OCI-LY7 (cell line): ENCODE measurements at regions not wholly inside any gene's neighbourhood (a gene's known extent, or its start where the extent isn't known, plus 50 kb on each side); places are given as distances from the start of the nearest gene placed in this dataset.

Source experiments
- BruUV-seq: library from RNA; stranded (reverse); fragments of 400-500 nt; replicated peaks from 2 replicates; lab custom pipeline; 2021; lab: Mats Ljungman, UMichigan
- CTCF ChIA-PET: fragments of 300-600 bp; sonication (Branson Sonifier 250); formaldehyde crosslinking; loops from one replicate; lab custom pipeline; 2022; ENCODE audit warnings: antibody characterized with exemption; ENCODE audit not compliant: unreplicated experiment; lab: Charles Lee
- POLR2A ChIA-PET: fragments of 300-600 bp; sonication (Branson Sonifier 250); formaldehyde crosslinking; loops from one replicate; lab custom pipeline; 2022; ENCODE audit warnings: antibody characterized with exemption; lab: Charles Lee
- DNase-seq: peaks from one replicate; pipeline ENCODE4 v3.0.0-alpha.2; 2015; ENCODE audit warnings: low spot score
- H2AFZ ChIP-seq: fragments of 200-600 bp; sonication (generic), shearing (Covaris generic); 2 replicates; pipeline ENCODE4 v1.6.1; 2014; ENCODE audit warnings: mild to moderate bottlenecking, antibody characterized with exemption, low read length, moderate library complexity
- H3K27ac ChIP-seq: fragments of 200-600 bp; sonication (generic); 2 replicates; pipeline ENCODE4 v1.5.1; 2014; ENCODE audit warnings: mixed run types, low read depth, mild to moderate bottlenecking, moderate library complexity, low read length, inconsistent platforms; ENCODE audit not compliant: poor library complexity, severe bottlenecking
- H3K36me3 ChIP-seq: fragments of 200-600 bp; sonication (generic); 2 replicates; pipeline ENCODE4 v1.6.1; 2014; ENCODE audit warnings: mild to moderate bottlenecking, antibody characterized with exemption, low read length, moderate library complexity, mixed read lengths; ENCODE audit not compliant: insufficient read depth
- H3K4me1 ChIP-seq: fragments of 200-600 bp; sonication (generic); 2 replicates; pipeline ENCODE4 v1.5.1; 2014; ENCODE audit warnings: mild to moderate bottlenecking, low read length; ENCODE audit not compliant: insufficient read depth, poor library complexity, severe bottlenecking
- H3K4me2 ChIP-seq: fragments of 200-600 bp; sonication (generic); 2 replicates; pipeline ENCODE4 v1.6.1; 2014; ENCODE audit warnings: mild to moderate bottlenecking, low read length
- H3K4me3 ChIP-seq: fragments of 200-600 bp; sonication (generic); 2 replicates; pipeline ENCODE4 v1.5.1; 2014; ENCODE audit warnings: mild to moderate bottlenecking, low read depth, low read length; ENCODE audit not compliant: poor library complexity, severe bottlenecking
- H3K79me2 ChIP-seq: fragments of 200-600 bp; sonication (generic); 2 replicates; pipeline ENCODE4 v1.6.1; 2016; ENCODE audit warnings: low read depth, mild to moderate bottlenecking, low read length, moderate library complexity, mixed read lengths; ENCODE audit not compliant: insufficient read depth
- H3K9me2 ChIP-seq: fragments of 200-600 bp; sonication (generic); 2 replicates; pipeline ENCODE4 v1.6.1; 2016; ENCODE audit warnings: mild to moderate bottlenecking, low read length, mixed read lengths; ENCODE audit not compliant: insufficient read depth
- H3K9me3 ChIP-seq: fragments of 200-600 bp; sonication (generic); 2 replicates; pipeline ENCODE4 v1.6.1; 2014; ENCODE audit warnings: mild to moderate bottlenecking, mixed run types, low read length, mixed read lengths
- H4K20me1 ChIP-seq: fragments of 200-600 bp; sonication (generic); 2 replicates; pipeline ENCODE4 v1.6.1; 2014; ENCODE audit warnings: mild to moderate bottlenecking, antibody characterized with exemption, low read length, moderate library complexity, mixed read lengths; ENCODE audit not compliant: insufficient read depth
- EZH2phosphoT487 ChIP-seq: fragments of 200-600 bp; sonication (generic); IDR thresholded peaks from 2 replicates; pipeline ENCODE4 v1.6.1; 2018; ENCODE audit warnings: low read depth, borderline replicate concordance, mild to moderate bottlenecking, mixed run types, antibody characterized with exemption, low read length, moderate library complexity, mixed read lengths
- intact Hi-C: fragments of 100-400 bp; cut with micrococcal nuclease; formaldehyde crosslinking; loops from one replicate; pipeline ENCODE4 v1.10.0; 2022; ENCODE audit not compliant: unreplicated experiment
- TF ChIP-seq, protein P1 (sequence below): fragments of 200-600 bp; sonication (generic); conservative IDR thresholded peaks from 2 replicates; pipeline ENCODE4 v1.5.1; 2014; ENCODE audit warnings: mild to moderate bottlenecking, antibody characterized with exemption, low read length, moderate library complexity, mixed read lengths

DNA sequence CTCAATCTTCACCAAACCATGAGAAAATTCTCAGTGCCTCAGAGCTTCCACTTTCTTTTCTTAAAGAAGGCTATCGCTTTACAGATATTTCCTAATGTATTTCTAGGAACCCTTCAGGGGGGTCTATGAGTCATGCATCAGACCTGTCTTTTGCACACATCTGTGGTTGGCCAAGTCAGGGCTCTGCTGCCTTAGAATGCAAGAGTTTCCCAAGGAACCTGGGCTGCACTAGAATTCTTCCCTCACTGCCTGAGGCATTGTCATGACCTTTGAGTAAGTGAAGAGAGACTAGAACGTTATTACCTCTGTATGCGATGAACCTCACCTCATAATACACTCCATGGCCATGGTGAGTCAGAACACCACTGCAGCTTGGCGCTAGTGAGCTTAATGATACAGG lies 365.0 kb upstream of the ID4 start:
- no peaks in the 10 kb centered on the region for H3K4me1 ChIP-seq
- peaks cover 4% of the 10 kb centered on the region; the same call in 1 of the 2 replicates for H3K36me3 ChIP-seq
- H3K27ac ChIP-seq = no peak overlapping the region
- intact Hi-C loops = loop anchor here (2.0 to 5.0 kb wide), 2 partner anchors 330 to 379 kb away; no protein-coding TSS in a partner anchor
- H4K20me1 ChIP-seq = no peaks in the 10 kb centered on the region
- CTCF ChIA-PET = no interaction called here
- peaks cover 10% of the 10 kb centered on the region; the same call in 1 of the 2 replicates for H3K9me3 ChIP-seq
- no TSS peak for BruUV-seq
- H3K79me2 ChIP-seq = no peaks in the 10 kb centered on the region
- no peak for DNase-seq
- H3K4me3 ChIP-seq = no peak overlapping the region
- no peak overlapping the region for H2AFZ ChIP-seq
- TF ChIP-seq, protein P1, sequence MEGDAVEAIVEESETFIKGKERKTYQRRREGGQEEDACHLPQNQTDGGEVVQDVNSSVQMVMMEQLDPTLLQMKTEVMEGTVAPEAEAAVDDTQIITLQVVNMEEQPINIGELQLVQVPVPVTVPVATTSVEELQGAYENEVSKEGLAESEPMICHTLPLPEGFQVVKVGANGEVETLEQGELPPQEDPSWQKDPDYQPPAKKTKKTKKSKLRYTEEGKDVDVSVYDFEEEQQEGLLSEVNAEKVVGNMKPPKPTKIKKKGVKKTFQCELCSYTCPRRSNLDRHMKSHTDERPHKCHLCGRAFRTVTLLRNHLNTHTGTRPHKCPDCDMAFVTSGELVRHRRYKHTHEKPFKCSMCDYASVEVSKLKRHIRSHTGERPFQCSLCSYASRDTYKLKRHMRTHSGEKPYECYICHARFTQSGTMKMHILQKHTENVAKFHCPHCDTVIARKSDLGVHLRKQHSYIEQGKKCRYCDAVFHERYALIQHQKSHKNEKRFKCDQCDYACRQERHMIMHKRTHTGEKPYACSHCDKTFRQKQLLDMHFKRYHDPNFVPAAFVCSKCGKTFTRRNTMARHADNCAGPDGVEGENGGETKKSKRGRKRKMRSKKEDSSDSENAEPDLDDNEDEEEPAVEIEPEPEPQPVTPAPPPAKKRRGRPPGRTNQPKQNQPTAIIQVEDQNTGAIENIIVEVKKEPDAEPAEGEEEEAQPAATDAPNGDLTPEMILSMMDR = no peak
- no peak for TF ChIP-seq EZH2phosphoT487
- H3K9me2 ChIP-seq = no peaks in the 10 kb centered on the region
- no peak overlapping the region for H3K4me2 ChIP-seq
- POLR2A ChIA-PET = interaction anchor here (1.0 to 1.4 kb wide), 2 partner anchors 9 to 21 kb away, joined by 3 read pairs; no protein-coding TSS in a partner anchor

DNA sequence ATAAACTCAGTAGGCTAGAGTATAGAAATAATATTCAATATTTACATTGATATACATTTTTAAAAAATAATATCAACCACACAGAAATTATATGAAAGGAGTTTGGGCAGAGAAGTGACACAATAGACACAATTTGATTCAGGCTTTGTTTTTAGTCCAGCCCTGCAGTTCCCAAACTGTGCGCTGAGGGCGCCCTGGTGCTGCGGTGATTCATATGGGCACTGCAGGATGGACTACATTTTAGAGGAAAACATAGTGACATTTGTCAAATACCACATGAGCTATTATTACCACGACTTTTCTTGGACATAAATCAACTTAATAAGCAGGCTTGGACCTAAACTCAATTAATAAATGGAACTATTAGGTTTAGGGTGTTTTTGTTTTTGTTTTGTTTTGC lies 364.3 kb upstream of the ID4 start:
- intact Hi-C loops = loop anchor here (2.0 to 5.0 kb wide), 2 partner anchors 329 to 378 kb away; no protein-coding TSS in a partner anchor
- Histone ChIP-seq H3K27ac (no peak overlapping the region), H2AFZ (no peak overlapping the region), H4K20me1 (no peaks in the 10 kb centered on the region), H3K4me1 (no peaks in the 10 kb centered on the region), H3K9me3 (peaks cover 10% of the 10 kb centered on the region; the same call in 1 of the 2 replicates), H3K9me2 (no peaks in the 10 kb centered on the region), H3K4me2 (no peak overlapping the region), H3K79me2 (no peaks in the 10 kb centered on the region), H3K36me3 (peaks cover 4% of the 10 kb centered on the region; the same call in 1 of the 2 replicates), H3K4me3 (no peak overlapping the region)
- ChIA-PET CTCF (no interaction called here), POLR2A (interaction anchor here (1.0 kb wide), 1 partner anchor 141 kb away, joined by 3 read pairs; no protein-coding TSS in a partner anchor)
- peak; percentile 51 for DNase-seq
- no TSS peak for BruUV-seq
- TF ChIP-seq, protein P1 = peak; percentile 83
- TF ChIP-seq EZH2phosphoT487 = no peak

DNA sequence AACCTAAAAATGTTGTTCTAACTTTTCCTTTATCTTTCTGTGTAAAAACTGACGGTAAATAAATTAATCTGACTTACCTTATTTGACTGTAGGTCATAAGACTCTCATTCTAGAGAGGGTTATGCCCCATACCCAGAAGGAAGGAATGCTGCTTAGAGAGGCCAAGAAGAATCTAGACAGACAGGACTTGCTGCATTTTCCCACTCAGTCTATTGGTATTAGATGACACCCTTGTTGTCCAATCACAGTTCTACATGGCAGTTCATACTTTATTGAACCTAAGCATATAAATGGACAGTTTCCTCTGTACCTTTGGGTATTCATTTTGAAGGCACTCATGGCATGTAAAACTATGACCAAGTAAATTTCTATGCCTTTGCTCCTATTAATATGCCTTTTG lies 359.6 kb upstream of the ID4 start:
- ChIA-PET CTCF (no interaction called here), POLR2A (no interaction called here)
- Histone ChIP-seq H3K79me2 (no peaks in the 10 kb centered on the region), H3K9me3 (peaks cover 10% of the 10 kb centered on the region; the same call in 1 of the 2 replicates), H3K36me3 (peaks cover 4% of the 10 kb centered on the region; the same call in 1 of the 2 replicates), H3K9me2 (no peaks in the 10 kb centered on the region), H2AFZ (no peak overlapping the region), H3K4me2 (no peak overlapping the region), H3K4me3 (no peak overlapping the region), H3K27ac (no peak overlapping the region), H4K20me1 (no peaks in the 10 kb centered on the region), H3K4me1 (no peaks in the 10 kb centered on the region)
- no TSS peak for BruUV-seq
- no peak for TF ChIP-seq EZH2phosphoT487
- TF ChIP-seq, protein P1 = no peak
- intact Hi-C loops = no loop called here
- no peak for DNase-seq
